ENCODE measurements at regions not wholly inside any gene's neighbourhood (a gene's known extent, or its start where the extent isn't known, plus 50 kb on each side); places are given as distances from the start of the nearest gene placed in this dataset.
A peak's percentile ranks its signal among the peaks of the same experiment; 100 is the strongest.
"Not testable (repeated sequence)": the region's sequence is repeated elsewhere in the genome, so short reads cannot be mapped to it uniquely, and the experiment has no call there.

- Histone ChIP-seq H3K27me3 (no peaks in the 10 kb centered on the region), H3K4me3 (no peak overlapping the region), H3K9me3 (no peaks in the 10 kb centered on the region), H3K27ac (no peak overlapping the region), H3K4me1 (peaks cover 18% of the 10 kb centered on the region), H3K36me3 (no peaks in the 10 kb centered on the region)
- intact Hi-C loops (cut with DNase I), result no loop called here
- DNase-seq (ENCODE audit: extremely low spot score in 2 of 2), result no peak
- no peak for TF ChIP-seq POLR2AphosphoS5 (IDR thresholded peaks at IDR 0.05; ENCODE audit: insufficient read depth in 1 of 2, low read depth in 1 of 2)
- TF ChIP-seq, protein P1, sequence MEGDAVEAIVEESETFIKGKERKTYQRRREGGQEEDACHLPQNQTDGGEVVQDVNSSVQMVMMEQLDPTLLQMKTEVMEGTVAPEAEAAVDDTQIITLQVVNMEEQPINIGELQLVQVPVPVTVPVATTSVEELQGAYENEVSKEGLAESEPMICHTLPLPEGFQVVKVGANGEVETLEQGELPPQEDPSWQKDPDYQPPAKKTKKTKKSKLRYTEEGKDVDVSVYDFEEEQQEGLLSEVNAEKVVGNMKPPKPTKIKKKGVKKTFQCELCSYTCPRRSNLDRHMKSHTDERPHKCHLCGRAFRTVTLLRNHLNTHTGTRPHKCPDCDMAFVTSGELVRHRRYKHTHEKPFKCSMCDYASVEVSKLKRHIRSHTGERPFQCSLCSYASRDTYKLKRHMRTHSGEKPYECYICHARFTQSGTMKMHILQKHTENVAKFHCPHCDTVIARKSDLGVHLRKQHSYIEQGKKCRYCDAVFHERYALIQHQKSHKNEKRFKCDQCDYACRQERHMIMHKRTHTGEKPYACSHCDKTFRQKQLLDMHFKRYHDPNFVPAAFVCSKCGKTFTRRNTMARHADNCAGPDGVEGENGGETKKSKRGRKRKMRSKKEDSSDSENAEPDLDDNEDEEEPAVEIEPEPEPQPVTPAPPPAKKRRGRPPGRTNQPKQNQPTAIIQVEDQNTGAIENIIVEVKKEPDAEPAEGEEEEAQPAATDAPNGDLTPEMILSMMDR (IDR thresholded peaks at IDR 0.05), result no peak
- TF ChIP-seq POLR2A (IDR thresholded peaks at IDR 0.05), result no peak
These were observed 77.3 kb downstream of the SMIM20 start for GRCh38 chr4:25991340-25991739.

DNA sequence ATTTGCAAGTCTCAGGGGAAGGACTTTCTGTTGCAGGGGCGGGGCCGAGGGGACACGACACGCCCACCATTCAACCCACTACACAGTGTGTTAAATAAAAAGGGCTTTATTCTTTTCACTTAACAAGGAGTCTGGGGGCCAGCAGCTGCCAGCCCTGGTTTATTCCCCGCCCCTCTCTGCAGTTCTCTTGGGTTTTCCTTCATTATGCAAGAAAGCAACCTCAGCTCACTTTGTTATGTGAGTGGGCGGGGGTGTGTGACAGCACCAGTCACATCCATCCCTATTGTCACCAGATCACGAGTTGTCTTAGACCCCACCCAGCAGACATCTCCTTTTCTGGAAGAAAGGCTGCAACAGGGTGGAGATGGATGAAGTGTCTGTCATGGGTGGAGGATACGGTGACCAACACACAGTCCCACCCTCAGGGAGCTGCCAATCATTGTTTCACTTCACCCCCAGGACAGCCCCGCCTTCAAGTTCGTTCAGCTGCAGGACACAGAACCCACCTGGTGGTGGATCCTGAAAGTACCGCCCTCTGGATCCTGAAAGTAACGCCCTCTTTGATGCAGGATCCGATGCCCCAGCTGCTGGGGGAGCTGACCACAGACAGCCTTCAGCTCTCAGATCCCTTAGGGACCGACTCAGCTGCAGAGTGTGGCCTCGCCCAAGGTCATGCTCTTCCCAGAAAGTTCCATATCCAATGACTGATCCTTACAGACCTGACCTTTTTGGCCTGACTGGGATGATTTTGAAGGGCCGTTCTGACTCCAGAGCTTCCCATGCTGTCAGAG, 79.6 kb downstream of the SMIM20 start:
- Histone ChIP-seq H3K4me1 (peaks cover 12% of the 10 kb centered on the region), H3K36me3 (no peaks in the 10 kb centered on the region), H3K4me3 (no peak overlapping the region), H3K9me3 (no peaks in the 10 kb centered on the region), H3K27ac (no peak overlapping the region), H3K27me3 (no peaks in the 10 kb centered on the region)
- no peak for TF ChIP-seq POLR2A (IDR thresholded peaks at IDR 0.05)
- TF ChIP-seq, protein P1 (IDR thresholded peaks at IDR 0.05), result no peak
- no peak for TF ChIP-seq POLR2AphosphoS5 (IDR thresholded peaks at IDR 0.05; ENCODE audit: insufficient read depth in 1 of 2, low read depth in 1 of 2)
- DNase-seq (ENCODE audit: extremely low spot score in 2 of 2), result no peak
- intact Hi-C loops (cut with DNase I), result no loop called here

DNA sequence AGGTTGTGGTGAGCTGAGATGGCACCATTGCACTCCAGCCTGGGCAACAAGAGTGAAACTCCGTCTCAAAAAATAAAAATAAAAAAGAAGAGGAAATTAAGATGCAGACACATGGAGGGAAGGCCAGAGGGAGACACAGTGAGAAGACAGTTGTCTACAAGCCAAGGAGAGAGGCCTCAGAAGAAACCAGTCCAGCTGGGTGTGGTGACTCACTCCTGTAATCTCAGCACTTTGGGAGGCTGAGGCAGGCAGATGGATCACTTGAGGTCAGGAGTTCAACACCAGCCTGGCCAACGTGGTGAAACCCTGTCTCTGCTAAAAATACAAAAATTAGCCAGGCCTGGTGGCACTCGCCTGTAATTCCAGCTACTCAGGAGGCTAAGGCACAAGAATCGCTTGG, 80.6 kb downstream of the SMIM20 start:
- H3K9me3 ChIP-seq; intact Hi-C loops (cut with DNase I); H3K4me3 ChIP-seq; H3K27me3 ChIP-seq; H3K27ac ChIP-seq; H3K36me3 ChIP-seq; DNase-seq (ENCODE audit: extremely low spot score in 2 of 2): not testable (repeated sequence)
- H3K4me1 ChIP-seq, result peaks cover 12% of the 10 kb centered on the region

- TF ChIP-seq POLR2AphosphoS5 (IDR thresholded peaks at IDR 0.05; ENCODE audit: insufficient read depth in 1 of 2, low read depth in 1 of 2) (no peak), POLR2A (IDR thresholded peaks at IDR 0.05) (no peak)
- TF ChIP-seq, protein P1 (IDR thresholded peaks at IDR 0.05), result no peak
- H3K36me3 ChIP-seq, result no peaks in the 10 kb centered on the region
- DNase-seq (ENCODE audit: extremely low spot score in 2 of 2), result peak in 1 of 2 donors; percentile 25
These were observed 86.4 kb downstream of the SMIM20 start for GRCh38 chr4:26000274-26000950.

DNA sequence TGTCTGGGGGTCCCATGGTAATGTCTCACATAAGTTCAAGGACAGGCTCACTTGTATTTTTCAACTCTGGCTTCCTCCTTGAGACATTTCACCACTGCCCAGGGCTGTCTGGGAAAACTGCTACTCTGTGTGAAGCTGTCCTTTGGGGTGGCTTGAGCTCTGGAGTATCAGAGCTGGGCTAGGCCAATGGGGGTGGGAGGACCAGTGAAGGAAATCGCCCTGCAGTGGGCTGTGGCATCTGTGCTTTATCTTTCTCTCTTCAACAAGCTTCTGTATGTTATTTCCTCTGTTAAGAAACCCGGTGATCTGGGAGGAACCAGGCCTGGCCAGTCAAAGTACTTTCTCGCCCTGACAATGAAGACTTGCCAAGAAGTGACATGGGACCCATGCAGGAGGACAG, 87.4 kb downstream of the SMIM20 start:
- H3K4me1 ChIP-seq, result no peaks in the 10 kb centered on the region
- TF ChIP-seq, protein P1 (IDR thresholded peaks at IDR 0.05), result no peak
- TF ChIP-seq POLR2A (IDR thresholded peaks at IDR 0.05) (no peak), POLR2AphosphoS5 (IDR thresholded peaks at IDR 0.05; ENCODE audit: insufficient read depth in 1 of 2, low read depth in 1 of 2) (no peak)
- no peaks in the 10 kb centered on the region for H3K36me3 ChIP-seq
- no peak for DNase-seq (ENCODE audit: extremely low spot score in 2 of 2)
- intact Hi-C loops (cut with DNase I), result no loop called here
- H3K9me3 ChIP-seq, result no peaks in the 10 kb centered on the region
- no peak overlapping the region for H3K4me3 ChIP-seq
- H3K27me3 ChIP-seq, result no peaks in the 10 kb centered on the region
- no peak overlapping the region for H3K27ac ChIP-seq

More at GRCh38 chr4:26000274-26000950, 86.4 kb downstream of the SMIM20 start:
- no peak overlapping the region for H3K4me3 ChIP-seq
- H3K27me3 ChIP-seq, result no peaks in the 10 kb centered on the region
- no peaks in the 10 kb centered on the region for H3K9me3 ChIP-seq
- no peak overlapping the region for H3K27ac ChIP-seq
- H3K4me1 ChIP-seq, result no peaks in the 10 kb centered on the region
- intact Hi-C loops (cut with DNase I), result no loop called here

Measured in vagina (tissue), 2 donors.